CD14-positive monocyte (primary cell): ENCODE measurements at regions not wholly inside any gene's neighbourhood (a gene's known extent, or its start where the extent isn't known, plus 50 kb on each side); places are given as distances from the start of the nearest gene placed in this dataset.

Experiments
- DNase-seq, 3 donors: peaks; one replicate each; pipeline ENCODE4 v3.0.0-alpha.2; 2011 to 2022
- H2AFZ ChIP-seq: 2 replicates; pipeline ENCODE4 v1.6.0; 2012; ENCODE audit warnings: mild to moderate bottlenecking, low read depth, low read length, inconsistent platforms; ENCODE audit not compliant: insufficient read depth, poor library complexity, severe bottlenecking
- H3K27ac ChIP-seq, 2 donors: 1 replicate in 1 of 2; 2 replicates in 1 of 2; pipeline ENCODE4 v1.5.1; 2012 to 2013; ENCODE audit warnings: low read length in 2 of 2, control low read depth in 1 of 2, inconsistent platforms in 1 of 2, low read depth in 1 of 2, mild to moderate bottlenecking in 1 of 2
- H3K27me3 ChIP-seq, 2 donors: one replicate each; pipeline versions ENCODE4 v1.6.0 to v1.6.1; 2011 to 2013; ENCODE audit warnings: low read length in 2 of 2; ENCODE audit not compliant: control insufficient read depth in 2 of 2, insufficient read depth in 2 of 2
- H3K36me3 ChIP-seq, 2 donors: replicated peaks in 1 of 2; 1 replicate in 1 of 2; 2 replicates in 1 of 2; pipeline versions ENCODE4 v1.5.1 to v1.6.1; 2012 to 2013; ENCODE audit warnings: low read length in 2 of 2, control low read depth in 1 of 2, inconsistent platforms in 1 of 2, mild to moderate bottlenecking in 1 of 2; ENCODE audit not compliant: insufficient read depth in 2 of 2, control insufficient read depth in 1 of 2
- H3K4me1 ChIP-seq, 2 donors: 1 replicate in 1 of 2; 2 replicates in 1 of 2; pipeline versions ENCODE4 v1.5.1 to v1.6.1; 2012 to 2013; ENCODE audit warnings: low read length in 2 of 2, control low read depth in 1 of 2, inconsistent platforms in 1 of 2, mild to moderate bottlenecking in 1 of 2, moderate library complexity in 1 of 2; ENCODE audit not compliant: insufficient read depth in 2 of 2, control insufficient read depth in 1 of 2
- H3K4me2 ChIP-seq: replicated peaks from 2 replicates; pipeline ENCODE3; 2012; ENCODE audit warnings: low read length, moderate library complexity, mild to moderate bottlenecking; ENCODE audit not compliant: poor library complexity, severe bottlenecking; ENCODE audit errors: extremely low read depth
- H3K4me3 ChIP-seq, 3 experiments: fragments of 200-600 bp in 1 of 3; sonication (generic) in 1 of 3; replicated peaks in 1 of 3; 1 replicate in 2 of 3; 2 replicates in 1 of 3; pipeline ENCODE4 v1.5.1; 2011 to 2013; ENCODE audit warnings: low read length in 3 of 3, mild to moderate bottlenecking in 3 of 3, control low read depth in 2 of 3, low read depth in 2 of 3, inconsistent platforms in 1 of 3, moderate library complexity in 1 of 3
- H3K79me2 ChIP-seq: 2 replicates; pipeline ENCODE4 v1.6.0; 2012; ENCODE audit warnings: mild to moderate bottlenecking, control low read depth, inconsistent platforms, low read length, moderate library complexity; ENCODE audit not compliant: insufficient read depth
- H3K9ac ChIP-seq: 2 replicates; pipeline ENCODE4 v1.6.0; 2017; ENCODE audit warnings: low read length, mild to moderate bottlenecking; ENCODE audit not compliant: insufficient read depth, poor library complexity, severe bottlenecking
- H3K9me3 ChIP-seq, 2 donors: replicated peaks in 1 of 2; 1 replicate in 1 of 2; 2 replicates in 1 of 2; pipeline versions ENCODE4 v1.5.1 to v1.6.1; 2012 to 2013; ENCODE audit warnings: low read length in 2 of 2, control low read depth in 1 of 2; ENCODE audit not compliant: control insufficient read depth in 1 of 2, insufficient read depth in 1 of 2
- H4K20me1 ChIP-seq: 2 replicates; pipeline ENCODE4 v1.6.0; 2012; ENCODE audit warnings: mild to moderate bottlenecking, low read length, control low read depth, moderate library complexity; ENCODE audit not compliant: insufficient read depth
- H3K27ac Mint-ChIP-seq, 7 donors: one replicate each; pipeline ENCODE4 v1.8.0; 2020; ENCODE audit warnings: mild to moderate bottlenecking in 7 of 7, mixed read lengths in 7 of 7, moderate library complexity in 6 of 7, inconsistent platforms in 2 of 7
- H3K27me3 Mint-ChIP-seq, 3 donors: one replicate each; pipeline ENCODE4 v1.8.0; 2021 to 2022; ENCODE audit warnings: low read depth in 3 of 3, mild to moderate bottlenecking in 3 of 3, mixed read lengths in 3 of 3, moderate library complexity in 3 of 3, inconsistent platforms in 1 of 3
- H3K36me3 Mint-ChIP-seq, 2 donors: one replicate each; pipeline ENCODE4 v1.8.0; 2020; ENCODE audit warnings: mixed read lengths in 2 of 2, inconsistent platforms in 1 of 2, mild to moderate bottlenecking in 1 of 2
- H3K4me1 Mint-ChIP-seq: one replicate; pipeline ENCODE4 v1.8.0; 2020; ENCODE audit warnings: mild to moderate bottlenecking, mixed read lengths
- H3K4me3 Mint-ChIP-seq, 2 donors: one replicate each; pipeline ENCODE4 v1.8.0; 2020; ENCODE audit warnings: mild to moderate bottlenecking in 2 of 2, mixed read lengths in 2 of 2, moderate library complexity in 1 of 2
- H3K9me3 Mint-ChIP-seq, 7 donors: one replicate each; pipeline ENCODE4 v1.8.0; 2020 to 2022; ENCODE audit warnings: mixed read lengths in 7 of 7, mild to moderate bottlenecking in 6 of 7, moderate library complexity in 6 of 7, inconsistent platforms in 2 of 7
- CTCF ChIP-seq: fragments of 200-600 bp; IDR thresholded peaks from one replicate; pipeline ENCODE4 v1.8.0; 2022; ENCODE audit warnings: antibody characterized with exemption, mild to moderate bottlenecking
- WGBS: methylation state at CpG from one replicate; pipeline ENCODE4 v1.1.5; 2013; ENCODE audit warnings: missing lambda C conversion rate; ENCODE audit not compliant: insufficient coverage; 5-methylcytosine and 5-hydroxymethylcytosine counted together
- intact Hi-C, 2 donors: fragments of 100-400 bp; cut with micrococcal nuclease; formaldehyde crosslinking; loops; one replicate each; pipeline versions ENCODE4 v1.15.0 to v1.15.1; 2023

GRCh38 chr5:107127878-107128277 lies 542.9 kb downstream of the EFNA5 start:
- no peak for TF ChIP-seq CTCF

GRCh38 chr5:107126341-107126740 lies 544.4 kb downstream of the EFNA5 start:
- no peaks in the 10 kb centered on the region for H3K9me3 ChIP-seq
- DNase-seq: no peak
- H3K9ac ChIP-seq: no peak overlapping the region

More at GRCh38 chr5:107127878-107128277, 542.9 kb downstream of the EFNA5 start:
- H3K4me2 ChIP-seq: no peak overlapping the region
- Mint-ChIP-seq H3K36me3 (no peaks in the 10 kb centered on the region), H3K4me3 (no peak overlapping the region), H3K9me3 (peaks cover 0 to under 1% (median 0%) of the 10 kb centered on the region in 7 donors), H3K4me1 (no peaks in the 10 kb centered on the region), H3K27me3 (peaks cover 0 to 3% (median 2%) of the 10 kb centered on the region in 3 donors), H3K27ac (no peak overlapping the region)
- H3K9ac ChIP-seq: no peak overlapping the region
- no peaks in the 10 kb centered on the region for H3K4me1 ChIP-seq
- H3K27me3 ChIP-seq: no peaks in the 10 kb centered on the region
- DNase-seq: no peak
- no peak overlapping the region for H3K4me3 ChIP-seq
- no peak overlapping the region for H2AFZ ChIP-seq
- no peak overlapping the region for H3K27ac ChIP-seq
- no peaks in the 10 kb centered on the region for H4K20me1 ChIP-seq
- no CpG with 5 or more reads among the region's 1 CpG for WGBS
- H3K36me3 ChIP-seq: no peaks in the 10 kb centered on the region
- no peaks in the 10 kb centered on the region for H3K79me2 ChIP-seq
- H3K9me3 ChIP-seq: no peaks in the 10 kb centered on the region
- intact Hi-C loops: no loop called here

More at GRCh38 chr5:107126341-107126740, 544.4 kb downstream of the EFNA5 start:
- Histone ChIP-seq H3K36me3 (no peaks in the 10 kb centered on the region), H3K4me2 (no peak overlapping the region), H3K79me2 (no peaks in the 10 kb centered on the region), H2AFZ (no peak overlapping the region), H3K27ac (no peak overlapping the region), H4K20me1 (no peaks in the 10 kb centered on the region), H3K27me3 (no peaks in the 10 kb centered on the region), H3K4me1 (no peaks in the 10 kb centered on the region), H3K4me3 (no peak overlapping the region)
- Mint-ChIP-seq H3K27ac (no peak overlapping the region), H3K9me3 (peaks cover 0 to 3% (median 0%) of the 10 kb centered on the region in 7 donors), H3K4me3 (no peak overlapping the region), H3K4me1 (no peaks in the 10 kb centered on the region), H3K36me3 (no peaks in the 10 kb centered on the region), H3K27me3 (peaks cover 0 to 2% (median under 1%) of the 10 kb centered on the region in 3 donors)
- no CpG with 5 or more reads among the region's 3 CpGs for WGBS
- no peak for TF ChIP-seq CTCF
- intact Hi-C loops: no loop called here
